Neural cell (in vitro differentiated cells): ENCODE measurements at regions not wholly inside any gene's neighbourhood (a gene's known extent, or its start where the extent isn't known, plus 50 kb on each side); places are given as distances from the start of the nearest gene placed in this dataset.

ENCODE experiments used
- EP300 ChIP-seq: fragments of 450-650 bp; conservative IDR thresholded peaks from 2 replicates; pipeline ENCODE4 v1.6.1; 2014; ENCODE audit warnings: antibody characterized with exemption, mild to moderate bottlenecking, moderate library complexity; ENCODE audit not compliant: poor library complexity, severe bottlenecking
- EZH2 ChIP-seq: fragments of 200-600, 300-800 bp; shearing (Covaris generic), sonication (generic); IDR thresholded peaks from 2 replicates; pipeline ENCODE4 v1.6.1; 2014; ENCODE audit warnings: antibody characterized with exemption, low read length, borderline replicate concordance, mild to moderate bottlenecking; ENCODE audit not compliant: insufficient read depth, poor library complexity, severe bottlenecking
- RAD21 ChIP-seq: fragments of 450-650 bp; conservative IDR thresholded peaks from 2 replicates; pipeline ENCODE4 v1.6.1; 2014; ENCODE audit warnings: antibody characterized with exemption, mild to moderate bottlenecking, moderate library complexity
- TAF1 ChIP-seq: IDR thresholded peaks from 2 replicates; pipeline ENCODE4 v1.6.1; 2012; ENCODE audit warnings: low read depth
- TF ChIP-seq, protein P1 (sequence below): fragments of 450-650 bp; IDR thresholded peaks from 2 replicates; pipeline ENCODE4 v1.5.1; 2014; ENCODE audit warnings: antibody characterized with exemption, mild to moderate bottlenecking, moderate library complexity; ENCODE audit not compliant: poor library complexity, severe bottlenecking

- TF ChIP-seq, protein P1, sequence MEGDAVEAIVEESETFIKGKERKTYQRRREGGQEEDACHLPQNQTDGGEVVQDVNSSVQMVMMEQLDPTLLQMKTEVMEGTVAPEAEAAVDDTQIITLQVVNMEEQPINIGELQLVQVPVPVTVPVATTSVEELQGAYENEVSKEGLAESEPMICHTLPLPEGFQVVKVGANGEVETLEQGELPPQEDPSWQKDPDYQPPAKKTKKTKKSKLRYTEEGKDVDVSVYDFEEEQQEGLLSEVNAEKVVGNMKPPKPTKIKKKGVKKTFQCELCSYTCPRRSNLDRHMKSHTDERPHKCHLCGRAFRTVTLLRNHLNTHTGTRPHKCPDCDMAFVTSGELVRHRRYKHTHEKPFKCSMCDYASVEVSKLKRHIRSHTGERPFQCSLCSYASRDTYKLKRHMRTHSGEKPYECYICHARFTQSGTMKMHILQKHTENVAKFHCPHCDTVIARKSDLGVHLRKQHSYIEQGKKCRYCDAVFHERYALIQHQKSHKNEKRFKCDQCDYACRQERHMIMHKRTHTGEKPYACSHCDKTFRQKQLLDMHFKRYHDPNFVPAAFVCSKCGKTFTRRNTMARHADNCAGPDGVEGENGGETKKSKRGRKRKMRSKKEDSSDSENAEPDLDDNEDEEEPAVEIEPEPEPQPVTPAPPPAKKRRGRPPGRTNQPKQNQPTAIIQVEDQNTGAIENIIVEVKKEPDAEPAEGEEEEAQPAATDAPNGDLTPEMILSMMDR: no peak
- no peak for TF ChIP-seq EP300
- TF ChIP-seq EZH2: no peak
- TF ChIP-seq RAD21: no peak
- no peak for TF ChIP-seq TAF1
Measured at GRCh38 chr18:53677480-53677879, 547.0 kb downstream of the MBD2 start.
